ENCODE measurements at regions not wholly inside any gene's neighbourhood (a gene's known extent, or its start where the extent isn't known, plus 50 kb on each side); places are given as distances from the start of the nearest gene placed in this dataset.

DNA sequence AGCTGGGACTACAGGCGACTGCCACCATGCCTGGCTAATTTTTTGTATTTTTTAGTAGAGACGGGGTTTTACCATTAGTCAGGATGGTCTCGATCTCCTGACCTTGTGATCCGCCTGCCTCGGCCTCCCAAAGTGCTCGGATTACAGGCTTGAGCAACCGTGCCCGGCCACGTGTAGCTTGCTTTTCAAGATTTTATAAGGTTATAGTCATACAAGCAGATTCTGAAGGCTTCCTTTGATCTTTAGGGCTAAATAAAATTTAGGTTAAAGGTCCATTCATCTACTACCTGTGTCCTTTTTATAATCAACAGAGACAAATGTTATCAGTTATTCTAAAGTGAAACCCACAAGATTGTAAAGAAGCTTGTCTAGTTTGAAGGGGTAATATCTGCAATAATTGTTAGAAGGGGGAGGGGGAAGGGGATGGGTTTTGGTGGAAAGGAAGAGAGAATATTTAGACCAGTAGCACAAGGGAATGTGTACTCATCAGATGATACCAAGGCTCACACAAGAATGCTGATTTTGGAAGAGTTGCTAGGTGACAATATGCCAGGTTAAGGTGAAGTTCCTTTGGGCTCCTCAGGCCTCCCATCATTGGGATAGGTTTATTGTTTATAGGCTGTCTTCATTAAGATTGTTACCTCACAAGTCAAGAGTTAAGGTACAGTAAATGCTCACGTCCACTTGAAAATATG lies 284.7 kb downstream of the ALDH8A1 start:
- TF ChIP-seq CTCF (conservative IDR thresholded peaks at IDR 0.05 in 1 of 2, IDR thresholded peaks at IDR 0.05 in 1 of 2; ENCODE audit: low read depth in 1 of 2, low read length in 2 of 2): no peak
- TF ChIP-seq EZH2 (IDR thresholded peaks at IDR 0.05; ENCODE audit: low read length, missing control alignments): no peak
